GM23248 (cell line): ENCODE measurements at regions not wholly inside any gene's neighbourhood (a gene's known extent, or its start where the extent isn't known, plus 50 kb on each side); places are given as distances from the start of the nearest gene placed in this dataset.

Source experiments
- EZH2 ChIP-seq: fragments of 200-600 bp; sonication (generic); IDR thresholded peaks from 2 replicates; pipeline ENCODE4 v1.6.1; 2018; ENCODE audit warnings: antibody characterized with exemption, mild to moderate bottlenecking; ENCODE audit not compliant: insufficient read depth, poor library complexity, severe bottlenecking
- EZH2phosphoT487 ChIP-seq: fragments of 200-600 bp; sonication (generic); IDR thresholded peaks from 2 replicates; pipeline ENCODE4 v1.6.1; 2018; ENCODE audit warnings: antibody characterized with exemption, moderate library complexity, mild to moderate bottlenecking, low read depth; ENCODE audit not compliant: insufficient read depth

DNA sequence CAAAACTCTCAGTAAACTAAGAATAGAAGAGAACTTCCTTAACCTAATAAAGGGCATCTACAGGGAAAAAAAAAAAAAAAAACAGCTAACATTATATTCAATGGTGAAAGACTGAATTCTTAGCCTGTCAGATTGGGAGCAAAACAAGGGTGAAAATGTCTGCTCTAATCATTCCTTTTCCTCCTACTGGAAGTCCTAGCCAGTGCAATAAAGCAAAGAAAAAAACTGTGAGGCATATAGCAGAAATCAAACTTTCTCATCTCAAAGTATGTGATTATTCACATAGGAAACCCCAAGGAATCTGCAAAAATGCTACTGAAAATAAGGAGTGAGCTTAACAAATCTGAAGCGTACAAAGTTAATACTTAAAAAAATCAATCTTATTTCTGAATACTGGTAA, 170.7 kb downstream of the NUAK1 start:
- TF ChIP-seq EZH2 (no peak), EZH2phosphoT487 (no peak)
